ENCODE measurements at regions not wholly inside any gene's neighbourhood (a gene's known extent, or its start where the extent isn't known, plus 50 kb on each side); places are given as distances from the start of the nearest gene placed in this dataset.
"Not testable (repeated sequence)": the region's sequence is repeated elsewhere in the genome, so short reads cannot be mapped to it uniquely, and the experiment has no call there.

GRCh38 chr1:181260271-181260670 is 171.8 kb downstream of the IER5 start:
- no peak for DNase-seq

- no peak for DNase-seq
Measured at GRCh38 chr1:181260994-181261393, 172.5 kb downstream of the IER5 start.

- DNase-seq: no peak
Measured at GRCh38 chr1:181262069-181262468, 173.6 kb downstream of the IER5 start.

- no peak for DNase-seq
Measured at GRCh38 chr1:181263444-181263843, 174.9 kb downstream of the IER5 start.

GRCh38 chr1:181264821-181265220 is 176.3 kb downstream of the IER5 start:
- no peak for DNase-seq

- no peak for DNase-seq
Measured at GRCh38 chr1:181284978-181285377, 196.5 kb downstream of the IER5 start.

GRCh38 chr1:181295217-181295616 is 188.1 kb upstream of the CACNA1E start:
- no peak for DNase-seq

- no peak for DNase-seq
Measured at GRCh38 chr1:181296180-181296579, 187.1 kb upstream of the CACNA1E start.

- DNase-seq: no peak
Measured at GRCh38 chr1:181308098-181308497, 175.2 kb upstream of the CACNA1E start.

GRCh38 chr1:181310560-181310959 is 172.8 kb upstream of the CACNA1E start:
- DNase-seq: no peak

GRCh38 chr1:181312946-181313345 is 170.4 kb upstream of the CACNA1E start:
- no peak for DNase-seq

- DNase-seq: no peak
Measured at GRCh38 chr1:181313466-181313865, 169.9 kb upstream of the CACNA1E start.

- DNase-seq: no peak
Measured at GRCh38 chr1:181314010-181314409, 169.3 kb upstream of the CACNA1E start.

- no peak for DNase-seq
Measured at GRCh38 chr1:181314959-181315358, 168.4 kb upstream of the CACNA1E start.

- no peak for DNase-seq
Measured at GRCh38 chr1:181317261-181317930, 165.9 kb upstream of the CACNA1E start.

GRCh38 chr1:181318022-181318857 is 165.1 kb upstream of the CACNA1E start:
- DNase-seq: peak in 1 of 14 donors; percentile 2

GRCh38 chr1:181318858-181319235 is 164.5 kb upstream of the CACNA1E start:
- no peak for DNase-seq

- no peak for DNase-seq
Measured at GRCh38 chr1:181319907-181320306, 163.4 kb upstream of the CACNA1E start.

- DNase-seq: no peak
Measured at GRCh38 chr1:181324797-181325616, 158.3 kb upstream of the CACNA1E start.

- DNase-seq: not testable (repeated sequence)
Measured at GRCh38 chr1:181325765-181326164, 157.6 kb upstream of the CACNA1E start.

GRCh38 chr1:181326348-181326747 is 157.0 kb upstream of the CACNA1E start:
- DNase-seq: peak in 1 of 14 donors; percentile 1

GRCh38 chr1:181327796-181328195 is 155.5 kb upstream of the CACNA1E start:
- DNase-seq: no peak

GRCh38 chr1:181334724-181335123 is 148.6 kb upstream of the CACNA1E start:
- DNase-seq: no peak
